ENCODE measurements at regions not wholly inside any gene's neighbourhood (a gene's known extent, or its start where the extent isn't known, plus 50 kb on each side); places are given as distances from the start of the nearest gene placed in this dataset.
"Not testable (repeated sequence)": the region's sequence is repeated elsewhere in the genome, so short reads cannot be mapped to it uniquely, and the experiment has no call there.

DNA sequence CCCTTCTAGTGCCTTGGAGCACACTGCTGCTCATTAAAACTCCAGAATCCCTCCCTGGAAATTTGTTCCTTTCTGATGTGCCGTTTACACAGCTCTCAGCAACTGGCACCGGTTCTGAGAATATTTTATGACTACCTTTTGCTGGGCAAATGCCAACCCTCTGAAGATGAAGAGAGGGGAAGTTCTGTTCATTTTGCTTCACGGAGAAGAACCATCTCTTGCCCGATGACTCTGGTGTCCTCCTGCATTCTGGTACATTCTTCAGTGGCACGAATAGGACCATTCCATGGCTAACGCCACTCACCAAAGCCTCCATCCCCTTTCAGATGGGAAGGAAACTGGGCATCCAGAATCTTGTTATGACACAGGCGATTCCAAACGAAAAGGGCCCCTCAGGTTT is 96.2 kb upstream of the SIM2 start:
- no peak for DNase-seq

DNA sequence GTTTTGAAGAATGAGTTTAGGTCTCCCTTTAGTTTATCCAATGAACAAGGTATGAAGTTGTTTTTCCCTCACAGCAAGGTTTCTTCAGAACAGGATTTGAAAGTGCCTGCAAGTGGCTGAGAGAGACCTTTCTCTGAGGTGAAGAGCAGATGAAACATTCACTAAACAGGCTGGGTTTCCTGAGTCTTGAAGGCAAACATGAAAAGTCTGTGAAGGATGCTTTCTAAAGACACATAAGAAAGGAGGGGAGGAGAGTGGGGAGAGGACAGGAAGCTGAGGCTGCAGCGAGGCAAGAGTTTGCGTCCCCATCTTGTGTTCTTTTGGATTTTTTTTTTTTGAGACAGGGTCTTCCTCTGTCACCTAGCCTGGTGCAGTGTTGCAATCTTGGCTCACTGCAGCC is 95.7 kb upstream of the SIM2 start:
- no peak for DNase-seq

DNA sequence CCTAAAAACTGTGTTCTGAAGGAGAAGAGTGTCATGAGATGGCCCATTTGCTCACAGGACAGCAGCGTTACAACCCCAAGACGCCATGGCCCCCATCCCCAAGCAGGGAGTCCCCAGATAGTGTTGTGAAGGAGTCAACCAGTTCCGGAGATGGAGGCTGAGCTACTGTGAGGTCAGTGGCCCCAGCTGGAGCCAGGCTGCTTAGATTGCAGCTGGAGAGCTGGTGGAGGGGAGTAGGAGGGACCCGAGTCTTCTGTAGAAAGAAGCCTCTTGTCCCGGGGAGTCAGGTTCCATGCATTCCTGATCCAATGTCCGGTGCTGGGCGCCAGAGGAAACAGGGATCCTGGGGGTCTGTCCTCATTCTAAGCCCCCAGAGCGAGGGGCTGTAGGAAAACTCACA is 93.5 kb upstream of the SIM2 start:
- no peak for DNase-seq

DNA sequence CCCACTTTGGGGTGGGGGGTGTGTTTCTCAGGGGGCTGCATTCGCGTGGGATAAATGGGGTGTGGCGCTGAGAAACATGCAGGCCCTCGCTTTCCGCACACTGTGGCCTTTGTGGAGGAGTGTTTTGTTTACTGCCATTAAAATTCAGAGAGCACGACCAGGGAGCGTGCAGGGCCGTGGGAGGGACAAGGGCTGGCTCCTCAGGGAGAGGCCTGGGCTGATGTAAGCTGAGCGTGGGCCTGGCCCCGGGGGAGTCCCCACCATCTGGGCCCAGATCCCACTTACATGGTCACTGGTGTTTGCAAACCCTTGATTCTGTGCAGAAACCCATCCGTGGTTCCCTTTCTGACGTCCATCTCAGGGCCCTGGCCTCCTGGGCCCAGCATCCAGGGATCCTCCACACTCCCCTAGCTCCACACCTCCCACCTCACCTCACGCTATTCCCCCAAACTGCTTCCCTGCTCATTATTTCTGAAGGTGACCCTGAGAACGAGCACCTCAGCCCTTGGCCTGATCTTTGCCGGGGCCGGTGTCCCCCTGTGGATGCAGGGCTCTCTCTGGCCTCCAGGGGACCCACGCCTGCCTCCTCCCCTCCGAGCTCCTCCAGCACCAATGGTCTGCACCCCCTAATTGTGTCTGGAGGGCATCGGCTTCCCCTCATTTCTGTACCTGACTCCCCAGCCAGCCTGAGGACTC is 92.5 kb upstream of the SIM2 start:
- no peak for DNase-seq

DNA sequence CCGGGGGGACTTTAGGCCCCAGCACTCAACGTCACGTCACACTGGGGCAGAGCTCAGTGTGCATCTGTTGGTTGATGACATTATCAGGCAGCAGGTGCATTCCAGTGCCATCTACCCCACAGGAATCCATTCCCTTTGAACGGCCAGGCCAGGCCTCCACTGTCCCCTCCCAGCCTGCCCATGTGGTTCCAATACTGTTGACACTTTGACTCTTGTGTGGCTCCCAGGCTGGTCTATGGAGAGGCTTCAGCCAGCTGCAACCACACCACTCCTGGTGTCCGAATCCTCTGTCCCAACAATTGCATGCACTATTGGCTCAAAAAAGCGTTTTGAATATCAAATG is 92.0 kb upstream of the SIM2 start:
- DNase-seq = no peak

DNA sequence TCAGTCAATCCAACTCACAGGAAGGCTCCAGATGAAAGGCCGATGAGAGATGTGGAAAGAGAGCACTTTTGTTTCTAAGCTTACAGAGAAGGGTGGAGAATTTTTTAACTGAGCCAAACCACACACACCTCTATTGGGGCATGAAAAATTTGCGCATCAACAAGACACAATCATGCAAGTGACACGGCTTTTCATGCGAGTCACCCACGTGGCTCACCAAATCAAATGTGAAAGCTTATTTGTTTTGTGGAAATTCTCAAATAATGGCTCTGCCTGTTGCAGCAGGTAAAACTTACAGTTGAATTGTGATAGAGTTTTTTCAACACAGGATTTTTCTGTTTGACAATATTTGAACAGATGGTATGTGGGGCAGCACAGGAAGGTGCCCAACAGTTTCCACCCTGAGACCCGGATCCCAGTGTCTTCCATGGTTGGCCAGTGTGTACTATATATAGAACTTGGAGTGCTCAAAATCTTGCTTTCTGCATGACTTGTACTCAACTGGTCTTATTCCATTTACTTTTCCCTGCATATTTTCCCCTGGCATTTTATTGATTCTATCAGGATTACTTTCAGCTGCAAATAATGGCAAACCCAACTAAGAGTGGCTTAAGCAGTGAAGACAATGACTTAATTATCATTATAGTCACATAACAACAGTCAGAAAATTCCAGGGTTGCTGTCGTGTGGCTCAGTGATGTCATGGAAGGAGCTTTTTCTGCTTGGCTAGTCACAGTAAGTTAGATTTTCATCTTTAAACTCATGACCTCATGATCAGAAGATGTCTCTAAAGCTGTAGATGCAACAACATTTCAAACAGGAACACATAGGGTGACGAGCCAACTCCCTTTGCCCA is 90.6 kb upstream of the SIM2 start:
- DNase-seq = no peak

DNA sequence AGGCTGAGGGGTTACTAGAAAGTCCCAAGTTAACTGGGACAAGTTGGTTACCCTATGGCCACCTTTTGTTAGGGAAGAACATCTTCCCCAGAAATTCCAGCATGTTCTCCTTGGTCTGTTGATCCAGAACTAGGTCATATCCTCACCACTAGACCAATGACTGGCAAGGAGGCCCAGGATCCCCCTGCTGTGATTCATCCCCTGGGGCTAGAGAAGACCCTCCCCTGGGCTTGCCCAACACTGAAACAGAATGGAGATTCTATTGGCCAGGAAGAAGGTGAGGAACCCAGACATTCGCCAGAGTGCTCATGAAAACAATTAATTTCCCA is 90.1 kb upstream of the SIM2 start:
- DNase-seq = no peak

DNA sequence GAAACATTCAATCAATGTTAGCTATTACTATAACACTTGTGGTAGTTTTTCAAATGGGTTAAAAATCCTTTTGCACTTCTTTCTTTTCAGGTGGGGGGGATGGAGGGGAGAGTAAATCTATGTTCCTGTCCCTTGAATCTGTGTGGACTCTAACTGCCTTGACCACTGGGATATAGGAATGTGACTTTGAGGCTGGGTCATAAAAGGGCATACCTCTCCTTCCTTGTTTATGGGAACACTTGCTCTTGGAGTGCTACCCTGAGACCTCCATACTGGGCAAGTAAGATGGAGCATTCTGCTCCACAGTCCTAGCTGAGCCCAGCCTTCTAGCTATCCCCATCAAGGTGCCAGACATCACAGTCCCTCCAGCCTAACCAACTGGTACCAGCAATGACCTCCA is 89.3 kb upstream of the SIM2 start:
- DNase-seq = no peak

DNA sequence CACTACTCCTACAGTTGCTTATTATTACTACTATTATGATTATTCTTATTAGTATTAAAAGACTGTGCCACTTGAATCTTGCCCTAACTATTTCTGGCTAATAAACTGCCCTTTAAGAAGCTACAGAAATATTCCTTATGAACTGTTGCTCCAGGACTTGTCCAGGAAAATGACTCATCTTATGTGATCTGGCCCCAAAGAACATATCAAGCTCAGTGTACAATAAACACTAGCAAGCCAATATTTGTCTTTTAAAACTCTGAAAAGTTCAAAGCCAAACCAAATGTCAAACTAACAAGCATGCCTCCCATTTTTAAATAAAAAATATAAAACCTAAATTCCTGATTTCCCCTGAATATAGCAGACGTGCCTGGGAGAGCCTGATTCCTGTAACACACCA is 88.7 kb upstream of the SIM2 start:
- DNase-seq = no peak

DNA sequence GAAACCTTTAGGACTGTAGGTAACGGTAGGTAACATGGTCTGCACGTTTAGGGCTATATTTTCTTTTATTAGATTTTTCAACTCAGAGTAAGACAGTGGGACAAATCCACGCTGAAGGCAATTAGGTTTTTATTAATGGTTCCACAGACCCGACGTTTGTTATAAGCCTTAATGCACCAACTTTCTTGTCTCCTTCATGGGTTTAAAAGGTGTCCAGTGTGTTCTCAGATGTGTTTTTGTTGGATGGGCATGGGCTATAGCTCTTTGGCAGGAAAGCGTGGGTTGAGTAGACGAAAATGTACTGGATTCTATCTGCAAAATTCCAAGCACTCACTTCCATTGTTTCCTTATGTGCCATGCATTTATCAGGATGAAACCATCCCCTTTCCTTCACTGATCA is 88.0 kb upstream of the SIM2 start:
- DNase-seq = no peak

DNA sequence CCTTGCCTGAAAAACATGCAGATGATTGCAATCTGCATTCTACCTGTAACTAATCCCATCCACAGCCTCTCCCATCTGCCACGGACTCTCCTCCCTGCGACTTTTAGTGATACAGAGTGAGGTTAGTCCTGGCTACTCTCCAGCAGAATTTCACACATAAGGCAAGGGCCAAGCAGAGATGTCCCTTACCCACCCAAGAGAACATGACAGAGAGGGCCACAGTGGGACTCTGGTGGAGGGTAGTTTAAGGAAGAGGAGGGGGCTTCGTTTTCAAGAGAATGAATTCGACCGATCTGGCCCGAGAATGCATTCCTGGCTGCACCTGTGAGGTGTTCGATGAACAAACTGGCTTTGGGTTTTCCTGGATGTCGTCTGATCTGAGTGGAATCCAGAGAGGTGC is 87.5 kb upstream of the SIM2 start:
- peak; percentile 37 for DNase-seq

DNA sequence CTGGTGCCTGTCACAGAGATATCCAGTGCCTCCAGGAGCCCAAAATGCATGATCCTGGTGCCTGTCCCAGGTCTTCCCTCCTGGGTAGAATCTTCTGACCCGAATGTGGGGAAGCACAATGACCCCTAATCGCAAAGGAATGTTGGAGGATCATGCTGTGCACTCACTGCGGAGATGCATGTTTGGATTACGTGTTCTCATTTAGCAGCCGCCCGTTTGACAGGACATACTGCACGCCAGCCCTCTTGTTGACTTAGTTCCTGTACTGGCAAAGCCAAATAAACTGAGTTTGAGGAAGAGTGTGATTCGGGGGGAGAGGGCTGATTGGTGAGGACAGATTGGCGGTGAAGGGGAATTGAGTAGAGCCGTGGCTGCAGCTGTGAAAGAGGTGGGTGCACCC is 85.9 kb upstream of the SIM2 start:
- no peak for DNase-seq

DNA sequence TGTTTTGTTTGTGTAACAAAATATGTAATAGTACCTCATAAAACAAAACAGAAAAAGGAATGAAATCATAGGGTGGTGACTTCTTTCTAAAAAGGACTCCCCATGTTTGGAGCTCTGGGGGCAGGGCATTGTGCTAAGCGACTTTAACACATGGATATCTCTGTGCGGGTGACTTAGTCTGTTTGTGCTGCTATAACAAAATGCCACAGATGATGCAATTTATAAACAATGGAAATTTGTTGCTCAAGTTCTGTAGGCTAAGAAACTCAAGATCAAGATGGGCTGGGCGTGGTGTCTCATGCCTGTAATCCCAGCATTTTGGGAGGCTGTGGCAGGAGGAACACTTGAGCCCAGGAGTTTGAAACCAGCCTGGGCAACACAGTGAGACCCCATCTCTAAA is 85.4 kb upstream of the SIM2 start:
- no peak for DNase-seq

DNA sequence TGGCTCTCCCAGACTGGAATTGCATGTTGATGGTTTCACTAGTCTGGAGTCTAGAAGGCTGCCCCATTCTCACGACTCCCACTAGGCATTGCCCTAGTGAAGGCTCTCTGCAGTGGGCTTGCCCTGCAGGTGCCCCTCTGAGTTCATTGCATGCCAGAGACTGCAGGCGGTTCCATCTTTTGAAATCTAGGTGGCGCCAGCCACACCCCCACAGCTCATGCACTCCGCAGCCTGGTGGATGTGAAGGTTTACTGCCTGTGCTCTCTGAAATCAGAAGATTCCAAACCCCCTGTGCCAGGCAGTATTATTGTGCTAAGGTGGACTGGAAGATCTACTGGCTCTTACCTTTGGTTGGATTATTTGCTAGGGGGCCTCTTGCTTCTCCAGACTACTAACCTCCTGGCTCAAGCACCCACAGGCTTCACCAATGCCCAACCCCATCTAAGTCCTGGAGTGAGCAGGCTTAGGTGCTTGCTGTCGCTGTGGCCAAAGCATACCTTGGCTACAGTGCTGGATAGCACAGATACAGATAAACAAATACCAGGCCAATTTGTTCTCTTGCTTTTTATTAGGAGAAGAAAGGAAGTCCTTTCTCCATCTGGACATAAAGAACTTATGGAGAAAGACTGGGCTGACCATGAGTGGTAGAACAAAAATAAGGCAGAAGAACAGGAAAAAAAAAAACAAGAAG is 83.5 kb upstream of the SIM2 start:
- peak; percentile 28 for DNase-seq

DNA sequence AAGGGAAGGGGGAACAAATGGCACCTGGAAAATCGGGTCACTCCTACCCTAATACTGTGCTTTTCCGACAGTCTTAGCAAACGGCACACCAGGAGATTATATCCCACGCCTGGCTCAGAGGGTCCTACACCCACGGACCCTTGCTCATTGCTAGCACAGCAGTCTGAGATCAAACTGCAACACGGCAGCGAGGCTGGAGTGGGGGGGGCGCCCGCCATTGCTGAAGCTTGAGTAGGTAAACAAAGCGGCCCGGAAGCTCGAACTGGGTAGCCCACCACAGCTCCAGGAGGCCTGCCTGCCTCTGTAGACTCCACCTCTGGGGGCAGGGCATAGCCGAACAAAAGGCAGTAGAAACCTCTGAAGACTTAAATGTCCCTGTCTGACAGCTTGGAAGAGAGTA is 82.1 kb upstream of the SIM2 start:
- DNase-seq = not testable (repeated sequence)

DNA sequence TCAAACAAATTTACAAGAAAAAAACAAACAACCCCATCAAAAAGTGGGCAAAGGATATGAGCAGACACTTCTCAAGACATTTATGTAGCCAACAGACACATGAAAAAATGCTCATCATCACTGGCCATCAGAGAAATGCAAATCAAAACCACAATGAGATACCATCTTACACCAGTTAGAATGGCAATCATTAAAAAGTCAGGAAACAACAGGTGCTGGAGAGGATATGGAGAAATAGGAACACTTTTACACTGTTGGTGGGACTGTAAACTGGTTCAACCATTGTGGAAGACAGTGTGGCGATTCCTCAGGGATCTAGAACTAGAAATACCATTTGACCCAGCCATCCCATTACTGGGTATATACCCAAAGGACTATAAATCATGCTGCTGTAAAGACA is 77.1 kb upstream of the SIM2 start:
- not testable (repeated sequence) for DNase-seq

DNA sequence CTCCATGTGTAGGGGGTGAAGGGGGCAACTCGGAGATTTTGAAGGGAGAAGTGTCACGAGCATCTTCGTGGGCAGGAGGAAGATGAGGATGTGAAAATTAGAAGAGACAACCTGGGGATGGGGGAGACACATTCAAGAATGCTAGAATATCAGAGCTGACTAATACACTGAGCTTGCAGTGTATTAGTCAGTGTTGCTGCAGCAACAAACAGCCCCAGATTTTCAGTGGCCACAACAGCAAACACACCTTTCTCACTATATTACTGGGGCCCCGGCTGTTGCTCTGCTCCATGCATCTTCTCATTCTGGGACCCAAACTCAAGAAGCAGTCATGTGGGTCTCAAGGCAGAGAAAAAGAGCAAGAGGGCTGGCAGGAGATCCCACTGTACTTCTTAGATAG is 74.8 kb upstream of the SIM2 start:
- no peak for DNase-seq

DNA sequence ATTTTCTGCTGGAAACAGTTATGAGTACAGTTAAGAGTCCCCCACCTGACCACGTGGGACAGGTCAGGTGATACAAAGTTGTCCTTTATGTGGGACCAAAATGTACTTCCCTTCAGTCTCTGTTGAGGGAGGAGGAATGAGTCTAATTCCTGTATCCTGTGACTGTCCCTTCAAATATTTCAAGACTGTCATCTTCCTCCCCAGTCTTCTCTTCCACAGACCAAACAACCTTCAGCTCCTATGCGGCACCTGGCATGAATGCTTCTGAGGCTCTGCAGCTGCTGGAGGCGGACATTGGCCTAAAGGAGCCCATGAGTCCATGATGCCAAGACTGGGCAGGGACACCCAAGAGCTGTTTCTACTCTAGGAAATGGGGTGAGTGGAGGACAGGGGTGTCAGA is 72.1 kb upstream of the SIM2 start:
- DNase-seq = no peak

DNA sequence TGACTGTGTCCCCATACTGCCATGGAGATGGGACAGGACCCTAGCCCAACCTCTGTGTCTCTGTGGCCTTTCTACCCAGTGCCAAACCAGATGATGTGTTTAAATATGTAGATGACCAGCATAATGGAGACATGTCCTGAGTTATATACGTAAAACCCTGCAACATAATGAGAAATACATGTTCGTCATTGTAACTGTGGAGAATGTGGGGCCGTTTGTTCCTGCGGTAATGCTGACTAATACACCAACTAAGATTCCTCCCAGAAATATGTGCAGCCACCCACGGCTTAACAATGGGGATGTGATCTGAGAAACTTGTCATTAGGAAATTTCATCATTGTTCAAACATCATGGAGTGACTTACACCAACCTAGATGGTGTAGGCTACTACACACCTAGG is 71.7 kb upstream of the SIM2 start:
- DNase-seq = no peak

DNA sequence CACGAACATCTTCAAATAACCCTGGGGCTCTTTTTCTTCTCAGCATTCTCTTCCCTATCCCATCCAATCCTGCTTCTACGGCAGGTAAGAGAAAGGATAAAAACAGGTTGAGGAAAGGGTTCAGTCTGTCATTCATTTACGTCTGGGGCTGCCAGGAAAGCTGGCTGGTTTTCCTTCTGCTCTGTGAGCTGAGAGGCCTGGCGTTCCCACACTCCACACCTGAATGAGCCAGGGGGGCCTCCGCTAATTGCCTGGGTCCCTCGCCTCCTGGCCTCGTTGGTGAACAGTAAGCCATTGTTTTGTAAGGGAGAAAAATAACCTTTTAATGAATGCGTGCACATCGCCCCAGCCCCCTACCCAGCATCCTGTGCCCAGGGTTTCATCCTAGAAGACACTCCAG is 70.8 kb upstream of the SIM2 start:
- no peak for DNase-seq

DNA sequence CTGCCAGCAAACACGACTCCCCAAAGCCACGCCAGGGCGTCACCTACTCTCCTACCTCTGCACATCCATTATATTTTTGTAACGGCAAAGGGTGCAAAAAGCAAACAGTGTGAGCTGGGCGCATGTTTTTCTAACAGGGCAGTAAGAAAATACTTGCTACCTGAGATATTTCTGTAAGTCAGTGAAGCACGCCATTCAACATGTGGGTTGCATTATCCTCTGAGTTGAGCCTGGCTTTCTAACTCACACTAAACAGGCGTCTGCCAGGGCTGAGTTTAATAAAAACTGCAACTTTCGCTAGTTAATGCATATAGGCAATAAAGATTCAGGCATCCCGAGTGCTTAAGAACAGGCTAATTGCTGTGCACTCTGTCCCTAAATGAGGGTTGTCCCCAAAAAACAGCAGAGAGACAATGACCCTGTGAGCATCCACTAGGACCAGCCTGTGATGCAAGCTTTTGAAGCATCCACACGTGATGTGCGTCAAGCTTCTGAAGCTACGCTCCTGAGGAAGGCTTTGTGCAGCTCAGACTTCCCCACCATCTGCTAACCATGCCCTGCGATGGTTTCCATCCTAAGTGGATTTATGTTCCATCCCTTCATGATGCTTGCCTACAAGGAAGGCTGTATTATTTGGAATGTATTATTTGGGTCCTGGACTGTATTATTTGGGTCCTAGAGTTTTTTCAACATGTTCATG is 70.0 kb upstream of the SIM2 start:
- DNase-seq = peak; percentile 73

DNA sequence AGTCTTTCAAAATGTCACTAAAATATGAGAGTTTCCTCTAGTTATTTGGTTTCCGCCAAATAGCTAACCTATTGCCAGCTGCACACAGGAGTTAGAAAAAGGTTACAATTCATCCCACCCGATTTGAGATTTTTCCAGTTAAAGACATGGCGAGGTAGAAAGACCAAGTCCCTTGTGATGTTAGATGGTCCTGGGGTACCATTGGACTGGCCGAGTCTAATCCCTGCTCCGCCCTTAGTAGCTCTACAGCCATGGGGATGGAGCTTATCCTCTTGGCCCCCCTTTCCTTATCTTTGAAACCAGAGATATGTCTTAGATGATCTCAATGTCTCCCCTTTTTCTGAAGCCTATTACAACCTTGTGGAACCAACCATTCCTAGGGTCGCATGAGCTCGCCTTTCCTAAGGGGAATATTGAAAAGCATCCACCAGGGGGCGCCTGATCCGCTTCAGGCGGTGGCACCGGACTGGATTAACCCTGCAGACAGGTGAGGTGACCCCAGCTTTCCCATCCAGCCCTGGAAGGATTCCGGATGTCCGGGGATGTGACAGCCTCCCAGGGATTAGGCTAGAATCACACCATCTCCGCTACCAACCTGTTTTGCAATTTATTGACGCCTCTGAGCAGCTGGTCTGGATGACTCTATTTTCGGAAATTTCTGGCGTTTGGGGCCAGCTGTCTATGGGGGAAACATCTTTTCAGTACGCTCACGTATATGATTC is 68.3 kb upstream of the SIM2 start:
- DNase-seq = peak; percentile 80

DNA sequence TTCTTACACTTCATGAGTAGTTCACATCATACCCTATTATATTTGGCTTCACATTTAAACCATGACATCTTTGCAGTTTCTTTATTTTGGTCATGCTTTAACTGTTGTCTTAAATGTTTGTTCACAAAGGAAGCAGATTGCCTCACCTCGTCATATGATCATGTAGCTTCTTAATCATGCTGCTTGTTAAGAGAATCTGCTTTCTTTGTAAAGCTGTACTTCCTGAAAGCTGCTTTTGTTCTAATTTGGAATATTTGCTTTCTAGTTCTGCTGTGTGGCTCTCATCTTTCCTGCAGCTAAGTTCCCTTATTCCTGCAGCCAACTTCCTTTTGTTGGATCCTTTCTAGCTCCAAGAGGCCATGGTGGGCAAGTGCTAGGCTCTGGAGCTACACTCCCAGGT is 62.9 kb upstream of the SIM2 start:
- no peak for DNase-seq

All from NCI-H82 (cell line).